Ovary (tissue), 7 donors: ENCODE measurements at regions not wholly inside any gene's neighbourhood (a gene's known extent, or its start where the extent isn't known, plus 50 kb on each side); places are given as distances from the start of the nearest gene placed in this dataset.

Experiments
- DNase-seq, 5 donors: peaks; one replicate each; pipeline ENCODE4 v3.0.0-alpha.2; 2019 to 2020
- H3K27ac ChIP-seq, 2 donors: fragments of 200-600 bp; one replicate each; pipeline versions ENCODE4 v1.5.1 to v1.8.0; 2019 to 2022
- H3K27me3 ChIP-seq: fragments of 200-600 bp; one replicate; pipeline ENCODE4 v1.8.0; 2022
- H3K36me3 ChIP-seq: fragments of 200-600 bp; sonication (generic); one replicate; pipeline ENCODE4 v1.5.1; 2019
- H3K4me1 ChIP-seq: one replicate; pipeline ENCODE4 v1.8.1; 2013; ENCODE audit warnings: mild to moderate bottlenecking, moderate library complexity; ENCODE audit not compliant: insufficient read depth
- H3K4me3 ChIP-seq: fragments of 200-600 bp; sonication (generic); one replicate; pipeline ENCODE4 v1.5.1; 2017
- H3K9me3 ChIP-seq, 2 donors: fragments of 200-600 bp in 1 of 2; sonication (generic) in 1 of 2; one replicate each; pipeline versions ENCODE4 v1.5.1 to v1.8.1; 2013 to 2019; ENCODE audit warnings: mild to moderate bottlenecking in 1 of 2, moderate library complexity in 1 of 2
- CTCF ChIP-seq, 3 donors: fragments of 450-650 bp in 2 of 3; fragments of 200-600 bp in 1 of 3; IDR thresholded peaks; one replicate each; pipeline versions ENCODE4 v1.5.1 to v1.8.0; 2016 to 2022; ENCODE audit warnings: antibody characterized with exemption in 3 of 3, mild to moderate bottlenecking in 1 of 3
- EP300 ChIP-seq: sonication (generic); formaldehyde crosslinking; IDR thresholded peaks from one replicate; pipeline ENCODE4 v1.6.1; 2017; ENCODE audit warnings: antibody characterized with exemption
- POLR2A ChIP-seq: fragments of 450-650 bp; IDR thresholded peaks from one replicate; pipeline ENCODE4 v1.6.1; 2017; ENCODE audit warnings: antibody characterized with exemption, mild to moderate bottlenecking, moderate library complexity
- WGBS, 3 donors: extraction: QIAGEN DNeasy Blood & Tissue Kit in 1 of 3; methylation state at CpG; one replicate each; pipeline versions ENCODE4 v1.1.5 to v1.1.7; 2013 to 2017; 5-methylcytosine and 5-hydroxymethylcytosine counted together
- intact Hi-C, 4 donors: fragments of 100-400 bp; cut with DNase I; formaldehyde crosslinking; loops; one replicate each; pipeline versions ENCODE4 v1.11.0 to v1.15.1; 2022 to 2023
- donor health status: DM: no; HTN: no; CAD: no; lungs with moderate emphysema.
- donor health status: DM: no; HTN: no; CAD: no.
- donor health status: Bipolar disorder and iron deficiency.
- donor health status: DM: no; HTN: no; CAD: no.
- donor health status: DM: yes; HTN: yes; CAD: no.

GRCh38 chr14:87492561-87492960 is 500.4 kb downstream of the GALC start:
- 71 to 82% (median 74%) methylated on average over 2 of the region's 2 CpGs for WGBS, 3 donors
- TF ChIP-seq POLR2A: no peak
- TF ChIP-seq EP300: no peak
- no peak for TF ChIP-seq CTCF (IDR thresholded peaks at IDR 0.05)
- no peaks in the 10 kb centered on the region for H3K36me3 ChIP-seq
- no peaks in the 10 kb centered on the region for H3K9me3 ChIP-seq
- H3K27ac ChIP-seq: no peak overlapping the region
- H3K27me3 ChIP-seq: no peaks in the 10 kb centered on the region
- intact Hi-C loops: no loop called here
- no peaks in the 10 kb centered on the region for H3K4me1 ChIP-seq
- DNase-seq: no peak
- H3K4me3 ChIP-seq: no peak overlapping the region

GRCh38 chr14:87491816-87492215 is 501.2 kb downstream of the GALC start:
- TF ChIP-seq EP300 (no peak), POLR2A (no peak), CTCF (IDR thresholded peaks at IDR 0.05) (no peak)
- no peak for DNase-seq
- Histone ChIP-seq H3K9me3 (no peaks in the 10 kb centered on the region), H3K36me3 (no peaks in the 10 kb centered on the region), H3K4me3 (no peak overlapping the region), H3K4me1 (no peaks in the 10 kb centered on the region), H3K27me3 (no peaks in the 10 kb centered on the region), H3K27ac (no peak overlapping the region)
- intact Hi-C loops: no loop called here
- 96 to 97% (median 97%) methylated on average over 2 of the region's 2 CpGs for WGBS, 3 donors

GRCh38 chr14:87489196-87489819 is 503.7 kb downstream of the GALC start:
- no peak for DNase-seq
- no peak overlapping the region for H3K27ac ChIP-seq
- H3K4me1 ChIP-seq: no peaks in the 10 kb centered on the region
- H3K9me3 ChIP-seq: no peaks in the 10 kb centered on the region
- TF ChIP-seq CTCF (IDR thresholded peaks at IDR 0.05) (no peak), POLR2A (no peak), EP300 (no peak)
- H3K36me3 ChIP-seq: no peaks in the 10 kb centered on the region
- intact Hi-C loops: no loop called here
- H3K27me3 ChIP-seq: no peaks in the 10 kb centered on the region
- 82 to 87% (median 84%) methylated on average over 2 of the region's 2 CpGs for WGBS, 3 donors
- H3K4me3 ChIP-seq: no peak overlapping the region

- Histone ChIP-seq H3K27ac (no peak overlapping the region), H3K36me3 (no peaks in the 10 kb centered on the region), H3K27me3 (no peaks in the 10 kb centered on the region), H3K4me1 (no peaks in the 10 kb centered on the region), H3K9me3 (no peaks in the 10 kb centered on the region), H3K4me3 (no peak overlapping the region)
- intact Hi-C loops: no loop called here
- DNase-seq: no peak
- WGBS, 3 donors: 25 to 39% (median 26%) methylated on average over 8 of the region's 8 CpGs
- TF ChIP-seq EP300 (no peak), CTCF (IDR thresholded peaks at IDR 0.05) (no peak), POLR2A (no peak)
These were observed 509.4 kb downstream of the GALC start for GRCh38 chr14:87483271-87484260.
